HEK293 (cell line): ENCODE measurements at regions not wholly inside any gene's neighbourhood (a gene's known extent, or its start where the extent isn't known, plus 50 kb on each side); places are given as distances from the start of the nearest gene placed in this dataset.

ENCODE experiments used
- CTCF ChIA-PET: fragments of 350-600 bp; formaldehyde crosslinking; extraction: SDS; loops from one replicate; lab custom pipeline; 2021; ENCODE audit warnings: antibody characterized with exemption; lab: Yijun Ruan, JAX
- POLR2A ChIA-PET: fragments of 300-600 bp; formaldehyde crosslinking; extraction: SDS; loops from one replicate; lab custom pipeline; 2020; ENCODE audit warnings: antibody characterized with exemption, inconsistent platforms; lab: Yijun Ruan, JAX
- H3K27ac ChIP-seq: fragments of 200-500 bp; sonication (Bioruptor generic); 2 replicates; pipeline ENCODE4 v1.5.1; 2014; ENCODE audit warnings: low read depth, low read length, control low read depth, inconsistent platforms; ENCODE audit errors: extremely low read depth
- H3K36me3 ChIP-seq, 2 experiments: fragments of 200-500 bp in 1 of 2; sonication (Bioruptor generic) in 1 of 2; 1 replicate in 1 of 2; 2 replicates in 1 of 2; pipeline ENCODE4 v1.5.1; 2014 to 2017; ENCODE audit warnings: inconsistent platforms in 2 of 2, low read length in 2 of 2; ENCODE audit not compliant: control insufficient read depth in 2 of 2, insufficient read depth in 1 of 2
- H3K4me1 ChIP-seq: fragments of 200-500 bp; sonication (Bioruptor generic); 2 replicates; pipeline ENCODE4 v1.5.1; 2014; ENCODE audit warnings: mild to moderate bottlenecking, low read length, inconsistent platforms; ENCODE audit not compliant: control insufficient read depth, insufficient read depth
- H3K4me3 ChIP-seq: 2 replicates; pipeline ENCODE4 v1.5.1; 2011; ENCODE audit warnings: low read depth, mild to moderate bottlenecking, control low read depth, low read length, moderate library complexity
- H3K9me3 ChIP-seq: fragments of 200-500 bp; sonication (Bioruptor generic); 2 replicates; pipeline ENCODE4 v1.5.1; 2014; ENCODE audit warnings: low read depth, low read length, inconsistent platforms; ENCODE audit not compliant: control insufficient read depth, insufficient read depth
- KLF9 ChIP-seq: fragments of 450-650 bp; formaldehyde crosslinking; IDR thresholded peaks from 2 replicates; pipeline ENCODE4 v1.5.1; 2016; ENCODE audit warnings: missing biosample characterization, missing genetic modification characterization, low read depth
- PRDM10 ChIP-seq: fragments of 450-650 bp; formaldehyde crosslinking; IDR thresholded peaks from 2 replicates; pipeline ENCODE4 v1.5.1; 2016; ENCODE audit warnings: missing biosample characterization, missing genetic modification characterization
- RBAK ChIP-seq: fragments of 450-650 bp; formaldehyde crosslinking; IDR thresholded peaks from 2 replicates; pipeline ENCODE4 v1.5.1; 2016; ENCODE audit warnings: missing biosample characterization, missing genetic modification characterization
- SP7 ChIP-seq: fragments of 450-650 bp; formaldehyde crosslinking; IDR thresholded peaks from 2 replicates; pipeline ENCODE4 v1.5.1; 2016; ENCODE audit warnings: missing biosample characterization, missing genetic modification characterization
- ZIC2 ChIP-seq: fragments of 450-650 bp; formaldehyde crosslinking; IDR thresholded peaks from 2 replicates; pipeline ENCODE4 v1.5.1; 2016; ENCODE audit warnings: missing biosample characterization, missing genetic modification characterization
- ZNF114 ChIP-seq: fragments of 450-650 bp; formaldehyde crosslinking; IDR thresholded peaks from 2 replicates; pipeline ENCODE4 v1.5.0; 2017; ENCODE audit warnings: missing biosample characterization, missing genetic modification characterization
- ZNF18 ChIP-seq: fragments of 450-650 bp; formaldehyde crosslinking; IDR thresholded peaks from 2 replicates; pipeline ENCODE4 v1.5.1; 2016; ENCODE audit warnings: missing biosample characterization, missing genetic modification characterization
- ZNF202 ChIP-seq: fragments of 450-650 bp; formaldehyde crosslinking; IDR thresholded peaks from 2 replicates; pipeline ENCODE4 v1.5.1; 2016; ENCODE audit warnings: missing biosample characterization, missing genetic modification characterization, borderline replicate concordance
- ZNF214 ChIP-seq: fragments of 450-650 bp; formaldehyde crosslinking; IDR thresholded peaks from 2 replicates; pipeline ENCODE4 v1.5.1; 2017; ENCODE audit warnings: missing biosample characterization, mild to moderate bottlenecking, missing genetic modification characterization, borderline replicate concordance
- ZNF239 ChIP-seq: fragments of 450-650 bp; formaldehyde crosslinking; IDR thresholded peaks from 2 replicates; pipeline ENCODE4 v1.5.1; 2016; ENCODE audit warnings: missing biosample characterization, missing genetic modification characterization
- ZNF292 ChIP-seq: fragments of 450-650 bp; formaldehyde crosslinking; IDR thresholded peaks from 2 replicates; pipeline ENCODE4 v1.5.1; 2016; ENCODE audit warnings: low read depth, missing biosample characterization, missing genetic modification characterization, borderline replicate concordance
- ZNF335 ChIP-seq: fragments of 450-650 bp; formaldehyde crosslinking; conservative IDR thresholded peaks from 2 replicates; pipeline ENCODE4 v1.5.1; 2016; ENCODE audit warnings: missing biosample characterization, missing genetic modification characterization
- ZNF404 ChIP-seq: fragments of 450-650 bp; formaldehyde crosslinking; IDR thresholded peaks from 2 replicates; pipeline ENCODE4 v1.5.1; 2017; ENCODE audit warnings: missing biosample characterization, missing genetic modification characterization
- ZNF426 ChIP-seq: fragments of 450-650 bp; formaldehyde crosslinking; IDR thresholded peaks from 2 replicates; pipeline ENCODE4 v1.5.1; 2017; ENCODE audit warnings: missing biosample characterization, missing genetic modification characterization, mild to moderate bottlenecking, inconsistent platforms, moderate library complexity
- ZNF701 ChIP-seq: fragments of 450-650 bp; formaldehyde crosslinking; IDR thresholded peaks from 2 replicates; pipeline ENCODE4 v1.5.1; 2016; ENCODE audit warnings: missing biosample characterization, missing genetic modification characterization
- ZNF837 ChIP-seq: fragments of 450-650 bp; formaldehyde crosslinking; IDR thresholded peaks from 2 replicates; pipeline ENCODE4 v1.5.1; 2016; ENCODE audit warnings: missing biosample characterization, missing genetic modification characterization
- ZNF843 ChIP-seq: fragments of 450-650 bp; formaldehyde crosslinking; IDR thresholded peaks from 2 replicates; pipeline ENCODE4 v1.5.1; 2016; ENCODE audit warnings: missing biosample characterization, missing genetic modification characterization
- ZSCAN4 ChIP-seq: fragments of 450-650 bp; formaldehyde crosslinking; IDR thresholded peaks from 2 replicates; pipeline ENCODE4 v1.5.1; 2017; ENCODE audit warnings: missing biosample characterization, missing genetic modification characterization
- TF ChIP-seq, protein P1 (sequence below): fragments of 450-650 bp; formaldehyde crosslinking; IDR thresholded peaks from 2 replicates; pipeline ENCODE4 v1.5.1; 2016; ENCODE audit warnings: missing biosample characterization, missing genetic modification characterization
- TF ChIP-seq, protein P2 (sequence below): fragments of 450-650 bp; formaldehyde crosslinking; IDR thresholded peaks from 2 replicates; pipeline ENCODE4 v1.5.1; 2016; ENCODE audit warnings: missing biosample characterization, missing genetic modification characterization, borderline replicate concordance

DNA sequence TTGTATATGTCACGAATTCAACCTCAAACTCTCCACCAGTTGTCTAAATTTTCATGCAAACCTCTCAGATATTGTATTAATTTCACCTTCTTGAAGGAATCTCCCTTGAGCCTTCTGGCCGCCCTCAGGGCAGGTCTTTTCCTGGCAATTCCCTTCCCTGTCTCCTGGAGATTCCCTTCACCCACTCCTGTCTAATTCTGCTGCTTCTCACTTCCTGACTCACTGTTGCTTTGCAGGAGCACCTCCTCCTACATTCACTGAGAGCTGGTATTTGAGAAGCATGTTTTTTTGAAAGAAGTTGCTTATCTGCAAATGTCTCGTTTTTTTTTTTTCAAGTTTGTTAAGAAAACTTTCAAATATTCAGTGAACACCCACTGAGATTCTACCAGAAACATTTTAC lies 79.9 kb upstream of the OTOS start:
- CTCF ChIA-PET: interaction anchor here (1.6 kb wide), 1 partner anchor 12 kb away, joined by 6 read pairs; no protein-coding TSS in a partner anchor
- Histone ChIP-seq H3K9me3 (no peaks in the 10 kb centered on the region; the same call in 1 of the 2 replicates), H3K36me3 (no peaks in the 10 kb centered on the region), H3K4me1 (no peaks in the 10 kb centered on the region), H3K4me3 (no peak overlapping the region), H3K27ac (no peak overlapping the region)
- POLR2A ChIA-PET: no interaction called here
- no peak for TF ChIP-seq RBAK (tag by site-specific recombination)
- no peak for TF ChIP-seq ZNF239
- no peak for TF ChIP-seq ZSCAN4 (tag by site-specific recombination)
- no peak for TF ChIP-seq ZNF843 (tag by site-specific recombination)
- no peak for TF ChIP-seq ZNF335 (tag by site-specific recombination)
- TF ChIP-seq ZIC2 (tag by site-specific recombination): no peak
- TF ChIP-seq ZNF114 (tag by site-specific recombination): no peak
- no peak for TF ChIP-seq ZNF404 (tag by site-specific recombination)
- TF ChIP-seq ZNF214 (tag by site-specific recombination): no peak
- no peak for TF ChIP-seq ZNF292 (tag by site-specific recombination)

DNA sequence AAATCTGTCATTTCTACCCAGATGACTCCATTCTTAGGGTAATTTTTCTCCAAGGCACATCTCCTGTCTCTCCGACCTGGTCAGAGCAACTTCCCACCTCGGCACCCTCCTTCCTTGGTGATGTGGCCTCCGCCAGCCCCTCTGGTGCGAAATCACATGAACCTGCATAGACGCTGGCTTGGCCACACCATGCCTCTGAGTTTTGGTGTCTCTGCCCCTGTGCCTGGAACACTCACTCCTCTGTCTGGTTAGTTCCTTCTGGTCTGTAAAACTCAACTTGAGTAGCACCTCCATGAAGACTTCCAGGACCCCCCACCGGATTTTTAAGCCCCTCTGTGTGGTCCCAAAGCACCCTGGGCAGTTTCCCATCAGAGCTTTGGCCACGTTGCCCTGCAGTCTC lies 83.2 kb upstream of the OTOS start:
- POLR2A ChIA-PET: no interaction called here
- no peaks in the 10 kb centered on the region for H3K4me1 ChIP-seq
- no peak overlapping the region for H3K27ac ChIP-seq
- TF ChIP-seq KLF9 (tag by site-specific recombination): no peak
- no peak for TF ChIP-seq PRDM10
- no peak for TF ChIP-seq SP7
- no peak for TF ChIP-seq ZNF701 (tag by site-specific recombination)
- H3K4me3 ChIP-seq: no peak overlapping the region
- H3K9me3 ChIP-seq: no peaks in the 10 kb centered on the region; the same call in 1 of the 2 replicates
- no peaks in the 10 kb centered on the region for H3K36me3 ChIP-seq
- CTCF ChIA-PET: interaction anchor here (1.1 kb wide), 1 partner anchor 8 kb away, joined by 3 read pairs; no protein-coding TSS in a partner anchor

DNA sequence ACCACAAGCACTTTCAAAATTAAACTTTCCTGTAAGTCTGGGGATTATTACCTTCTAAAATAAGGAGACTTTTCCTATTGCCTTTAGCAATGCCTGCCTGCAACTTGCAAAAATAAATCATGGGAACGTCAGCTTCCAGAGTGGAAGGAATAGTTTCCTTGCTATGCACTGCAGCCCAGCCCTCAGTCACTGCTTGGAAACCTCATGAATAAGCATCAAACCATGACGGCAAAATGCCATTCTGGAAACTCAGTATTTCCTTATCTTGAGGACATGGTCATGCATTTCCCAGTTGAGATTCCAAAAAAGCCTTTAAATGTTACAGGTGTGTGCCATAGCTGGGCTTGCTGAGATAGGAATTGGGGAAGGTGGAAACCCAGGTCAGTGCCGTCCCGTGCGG lies 84.2 kb upstream of the OTOS start:
- Histone ChIP-seq H3K27ac (no peak overlapping the region), H3K4me3 (no peak overlapping the region), H3K4me1 (no peaks in the 10 kb centered on the region), H3K36me3 (no peaks in the 10 kb centered on the region), H3K9me3 (no peaks in the 10 kb centered on the region; the same call in 1 of the 2 replicates)
- CTCF ChIA-PET: no interaction called here
- POLR2A ChIA-PET: no interaction called here
- TF ChIP-seq ZNF837 (tag by site-specific recombination) (no peak), ZNF18 (tag by site-specific recombination) (no peak), ZNF701 (tag by site-specific recombination) (no peak), ZNF426 (tag by site-specific recombination) (no peak), ZNF202 (tag by site-specific recombination) (no peak)
- TF ChIP-seq, protein P1, sequence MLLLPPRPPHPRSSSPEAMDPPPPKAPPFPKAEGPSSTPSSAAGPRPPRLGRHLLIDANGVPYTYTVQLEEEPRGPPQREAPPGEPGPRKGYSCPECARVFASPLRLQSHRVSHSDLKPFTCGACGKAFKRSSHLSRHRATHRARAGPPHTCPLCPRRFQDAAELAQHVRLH (tag by site-specific recombination): no peak
- TF ChIP-seq, protein P2, sequence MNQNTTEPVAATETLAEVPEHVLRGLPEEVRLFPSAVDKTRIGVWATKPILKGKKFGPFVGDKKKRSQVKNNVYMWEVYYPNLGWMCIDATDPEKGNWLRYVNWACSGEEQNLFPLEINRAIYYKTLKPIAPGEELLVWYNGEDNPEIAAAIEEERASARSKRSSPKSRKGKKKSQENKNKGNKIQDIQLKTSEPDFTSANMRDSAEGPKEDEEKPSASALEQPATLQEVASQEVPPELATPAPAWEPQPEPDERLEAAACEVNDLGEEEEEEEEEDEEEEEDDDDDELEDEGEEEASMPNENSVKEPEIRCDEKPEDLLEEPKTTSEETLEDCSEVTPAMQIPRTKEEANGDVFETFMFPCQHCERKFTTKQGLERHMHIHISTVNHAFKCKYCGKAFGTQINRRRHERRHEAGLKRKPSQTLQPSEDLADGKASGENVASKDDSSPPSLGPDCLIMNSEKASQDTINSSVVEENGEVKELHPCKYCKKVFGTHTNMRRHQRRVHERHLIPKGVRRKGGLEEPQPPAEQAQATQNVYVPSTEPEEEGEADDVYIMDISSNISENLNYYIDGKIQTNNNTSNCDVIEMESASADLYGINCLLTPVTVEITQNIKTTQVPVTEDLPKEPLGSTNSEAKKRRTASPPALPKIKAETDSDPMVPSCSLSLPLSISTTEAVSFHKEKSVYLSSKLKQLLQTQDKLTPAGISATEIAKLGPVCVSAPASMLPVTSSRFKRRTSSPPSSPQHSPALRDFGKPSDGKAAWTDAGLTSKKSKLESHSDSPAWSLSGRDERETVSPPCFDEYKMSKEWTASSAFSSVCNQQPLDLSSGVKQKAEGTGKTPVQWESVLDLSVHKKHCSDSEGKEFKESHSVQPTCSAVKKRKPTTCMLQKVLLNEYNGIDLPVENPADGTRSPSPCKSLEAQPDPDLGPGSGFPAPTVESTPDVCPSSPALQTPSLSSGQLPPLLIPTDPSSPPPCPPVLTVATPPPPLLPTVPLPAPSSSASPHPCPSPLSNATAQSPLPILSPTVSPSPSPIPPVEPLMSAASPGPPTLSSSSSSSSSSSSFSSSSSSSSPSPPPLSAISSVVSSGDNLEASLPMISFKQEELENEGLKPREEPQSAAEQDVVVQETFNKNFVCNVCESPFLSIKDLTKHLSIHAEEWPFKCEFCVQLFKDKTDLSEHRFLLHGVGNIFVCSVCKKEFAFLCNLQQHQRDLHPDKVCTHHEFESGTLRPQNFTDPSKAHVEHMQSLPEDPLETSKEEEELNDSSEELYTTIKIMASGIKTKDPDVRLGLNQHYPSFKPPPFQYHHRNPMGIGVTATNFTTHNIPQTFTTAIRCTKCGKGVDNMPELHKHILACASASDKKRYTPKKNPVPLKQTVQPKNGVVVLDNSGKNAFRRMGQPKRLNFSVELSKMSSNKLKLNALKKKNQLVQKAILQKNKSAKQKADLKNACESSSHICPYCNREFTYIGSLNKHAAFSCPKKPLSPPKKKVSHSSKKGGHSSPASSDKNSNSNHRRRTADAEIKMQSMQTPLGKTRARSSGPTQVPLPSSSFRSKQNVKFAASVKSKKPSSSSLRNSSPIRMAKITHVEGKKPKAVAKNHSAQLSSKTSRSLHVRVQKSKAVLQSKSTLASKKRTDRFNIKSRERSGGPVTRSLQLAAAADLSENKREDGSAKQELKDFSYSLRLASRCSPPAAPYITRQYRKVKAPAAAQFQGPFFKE (tag by site-specific recombination): no peak
